ENCODE measurements at regions not wholly inside any gene's neighbourhood (a gene's known extent, or its start where the extent isn't known, plus 50 kb on each side); places are given as distances from the start of the nearest gene placed in this dataset.

DNA sequence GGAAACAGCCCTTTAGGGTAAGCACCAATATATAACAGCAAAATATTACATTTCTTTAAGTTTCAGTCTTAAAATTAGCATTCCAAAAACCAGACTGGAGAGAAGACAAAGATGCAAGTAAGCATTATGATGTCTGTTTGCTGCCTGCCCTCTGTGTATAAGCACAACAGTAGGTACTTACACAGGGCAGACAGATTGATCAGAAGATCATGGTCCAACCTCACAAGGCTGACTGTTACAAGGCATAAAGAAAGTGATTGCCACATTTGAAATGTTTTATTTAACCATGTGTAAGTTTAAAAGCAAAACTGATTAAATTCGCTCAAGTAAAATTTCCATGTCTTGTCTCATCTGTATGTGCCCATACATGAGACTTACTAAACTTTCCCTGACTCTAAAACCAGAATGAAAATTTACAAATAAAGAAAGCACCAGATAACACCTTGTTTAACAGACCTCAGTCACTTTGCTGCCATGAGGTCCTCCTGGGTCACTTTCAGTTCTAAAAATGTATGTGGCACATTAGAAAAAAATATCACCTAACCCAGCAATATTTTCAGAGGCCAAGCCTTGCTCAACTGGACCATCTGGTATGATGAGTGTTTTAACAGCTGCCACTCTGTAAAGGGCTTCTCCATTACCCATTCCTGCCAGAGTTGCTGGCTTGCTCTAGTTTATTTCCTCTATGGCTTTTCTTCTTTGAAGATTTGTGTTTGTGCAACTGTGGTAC lies 297.0 kb downstream of the RBM26 start:
- DNase-seq (ENCODE audit: low read depth), result no peak
- TF ChIP-seq, protein P1, sequence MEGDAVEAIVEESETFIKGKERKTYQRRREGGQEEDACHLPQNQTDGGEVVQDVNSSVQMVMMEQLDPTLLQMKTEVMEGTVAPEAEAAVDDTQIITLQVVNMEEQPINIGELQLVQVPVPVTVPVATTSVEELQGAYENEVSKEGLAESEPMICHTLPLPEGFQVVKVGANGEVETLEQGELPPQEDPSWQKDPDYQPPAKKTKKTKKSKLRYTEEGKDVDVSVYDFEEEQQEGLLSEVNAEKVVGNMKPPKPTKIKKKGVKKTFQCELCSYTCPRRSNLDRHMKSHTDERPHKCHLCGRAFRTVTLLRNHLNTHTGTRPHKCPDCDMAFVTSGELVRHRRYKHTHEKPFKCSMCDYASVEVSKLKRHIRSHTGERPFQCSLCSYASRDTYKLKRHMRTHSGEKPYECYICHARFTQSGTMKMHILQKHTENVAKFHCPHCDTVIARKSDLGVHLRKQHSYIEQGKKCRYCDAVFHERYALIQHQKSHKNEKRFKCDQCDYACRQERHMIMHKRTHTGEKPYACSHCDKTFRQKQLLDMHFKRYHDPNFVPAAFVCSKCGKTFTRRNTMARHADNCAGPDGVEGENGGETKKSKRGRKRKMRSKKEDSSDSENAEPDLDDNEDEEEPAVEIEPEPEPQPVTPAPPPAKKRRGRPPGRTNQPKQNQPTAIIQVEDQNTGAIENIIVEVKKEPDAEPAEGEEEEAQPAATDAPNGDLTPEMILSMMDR (IDR thresholded peaks at IDR 0.05; ENCODE audit: control insufficient read depth, insufficient read depth, low read depth, low read length, missing control alignments), result no peak
- H3K4me3 ChIP-seq (ENCODE audit: control insufficient read depth, low read depth, low read length), result no peak overlapping the region

GRCh38 chr13:79098596-79098995 lies 307.5 kb downstream of the RBM26 start:
- H3K4me3 ChIP-seq (ENCODE audit: control insufficient read depth, low read depth, low read length), result no peak overlapping the region
- TF ChIP-seq, protein P1 (IDR thresholded peaks at IDR 0.05; ENCODE audit: control insufficient read depth, insufficient read depth, low read depth, low read length, missing control alignments), result no peak
- no peak for DNase-seq (ENCODE audit: low read depth)

GRCh38 chr13:79097201-79097600 lies 308.9 kb downstream of the RBM26 start:
- TF ChIP-seq, protein P1 (IDR thresholded peaks at IDR 0.05; ENCODE audit: control insufficient read depth, insufficient read depth, low read depth, low read length, missing control alignments), result no peak
- no peak overlapping the region for H3K4me3 ChIP-seq (ENCODE audit: control insufficient read depth, low read depth, low read length)
- no peak for DNase-seq (ENCODE audit: low read depth)

DNA sequence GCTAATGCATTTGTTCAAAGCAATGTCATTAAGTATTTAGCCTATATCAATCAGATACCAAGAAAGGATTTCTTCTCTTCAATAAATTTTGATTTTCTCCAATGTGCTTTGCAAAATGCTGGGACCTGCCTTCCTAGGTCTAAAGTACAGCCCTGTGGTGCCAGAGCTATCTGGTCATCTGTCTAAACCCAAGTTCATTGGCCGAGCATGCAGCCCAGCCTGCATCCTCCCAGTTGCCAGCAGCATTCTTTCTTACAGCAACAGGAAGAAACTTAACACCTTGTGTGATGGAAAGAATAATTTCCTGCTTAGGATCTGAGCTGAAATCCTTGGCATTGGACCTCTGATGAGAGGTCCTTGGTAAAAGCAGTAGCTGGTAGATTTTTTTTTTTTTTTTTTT lies 310.0 kb downstream of the RBM26 start:
- H3K4me3 ChIP-seq (ENCODE audit: control insufficient read depth, low read depth, low read length), result no peak overlapping the region
- TF ChIP-seq, protein P1 (IDR thresholded peaks at IDR 0.05; ENCODE audit: control insufficient read depth, insufficient read depth, low read depth, low read length, missing control alignments), result no peak
- DNase-seq (ENCODE audit: low read depth), result no peak

DNA sequence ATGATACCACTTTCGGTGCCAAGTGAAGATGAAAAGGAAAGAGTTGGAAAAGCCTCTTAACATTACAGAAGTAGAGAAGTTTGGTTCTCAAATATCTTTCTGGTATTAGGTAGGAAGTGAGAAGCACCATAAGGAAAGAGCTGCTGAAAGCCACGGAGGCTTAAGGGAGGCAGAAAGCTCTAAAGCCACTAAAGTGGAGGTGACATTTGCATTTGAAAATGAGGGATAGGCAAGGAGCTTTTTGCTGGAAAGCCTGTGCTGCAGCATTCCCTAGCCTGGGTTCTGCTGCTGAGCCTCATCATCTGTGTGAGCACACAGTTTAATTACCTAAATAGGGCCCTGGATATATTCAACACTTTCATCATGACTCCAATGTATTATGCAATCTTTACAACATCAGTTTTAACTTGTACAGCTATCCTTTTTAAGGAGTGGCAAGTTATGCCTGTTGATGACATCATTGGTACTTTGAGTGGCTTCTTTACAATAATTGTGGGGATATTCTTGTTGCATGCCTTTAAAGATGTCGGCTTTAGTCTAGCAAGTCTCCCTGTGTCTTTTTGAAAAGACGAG lies 315.4 kb downstream of the RBM26 start:
- TF ChIP-seq, protein P1 (IDR thresholded peaks at IDR 0.05; ENCODE audit: control insufficient read depth, insufficient read depth, low read depth, low read length, missing control alignments), result no peak
- no peak overlapping the region for H3K4me3 ChIP-seq (ENCODE audit: control insufficient read depth, low read depth, low read length)
- DNase-seq (ENCODE audit: low read depth), result no peak

DNA sequence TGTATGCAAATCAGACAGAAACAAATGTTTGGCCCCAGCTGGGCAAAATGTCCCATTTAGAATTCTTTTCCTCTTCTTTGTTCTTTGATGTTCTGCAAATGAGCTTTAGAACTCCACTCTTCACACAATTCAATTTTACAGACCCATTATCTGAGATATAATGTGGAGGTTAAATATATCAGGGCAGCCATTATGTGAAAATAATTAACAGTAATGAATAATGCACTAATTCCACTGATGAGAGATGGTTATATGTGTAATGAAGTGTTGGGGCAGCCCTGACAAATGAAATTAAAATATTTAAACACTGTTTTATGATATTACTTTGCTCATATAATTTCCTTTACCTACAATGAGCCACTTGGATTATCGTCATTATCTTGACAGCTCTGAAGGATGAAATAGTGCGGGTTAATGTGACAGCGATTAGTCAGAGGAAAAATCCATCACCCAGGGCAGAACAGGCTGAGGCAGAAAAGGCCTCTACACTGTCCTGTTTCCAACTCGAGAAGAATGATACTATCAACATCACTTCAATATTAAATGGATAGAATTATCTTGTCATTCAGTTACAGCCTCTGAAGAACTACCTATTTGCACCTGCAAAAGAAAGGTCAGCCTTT lies 321.1 kb downstream of the RBM26 start:
- H3K4me3 ChIP-seq (ENCODE audit: control insufficient read depth, low read depth, low read length), result no peak overlapping the region
- DNase-seq (ENCODE audit: low read depth), result no peak
- TF ChIP-seq, protein P1 (IDR thresholded peaks at IDR 0.05; ENCODE audit: control insufficient read depth, insufficient read depth, low read depth, low read length, missing control alignments), result no peak
